ENCODE measurements at regions not wholly inside any gene's neighbourhood (a gene's known extent, or its start where the extent isn't known, plus 50 kb on each side); places are given as distances from the start of the nearest gene placed in this dataset.

GRCh38 chrX:128287693-128288092, 235.5 kb upstream of the ACTRT1 start:
- peak; percentile 67 for ATAC-seq

GRCh38 chrX:128250621-128251020, 198.4 kb upstream of the ACTRT1 start:
- ATAC-seq = no peak

- ATAC-seq = no peak
Observed at GRCh38 chrX:128216364-128216763, 164.2 kb upstream of the ACTRT1 start.

GRCh38 chrX:128165884-128166408, 113.7 kb upstream of the ACTRT1 start:
- no peak for ATAC-seq

- ATAC-seq = no peak
Observed at GRCh38 chrX:128156204-128156603, 104.0 kb upstream of the ACTRT1 start.

GRCh38 chrX:128142745-128143144, 90.5 kb upstream of the ACTRT1 start:
- ATAC-seq = no peak

- no peak for ATAC-seq
Observed at GRCh38 chrX:128106630-128107029, 54.4 kb upstream of the ACTRT1 start.

- no peak for ATAC-seq
Observed at GRCh38 chrX:128105659-128106058, 53.5 kb upstream of the ACTRT1 start.

Measured in esophagus mucosa (tissue), 1 donor.